Astrocyte (in vitro differentiated cells and primary cell): ENCODE measurements at regions not wholly inside any gene's neighbourhood (a gene's known extent, or its start where the extent isn't known, plus 50 kb on each side); places are given as distances from the start of the nearest gene placed in this dataset.

Experiments used
- DNase-seq: peaks from one replicate; pipeline ENCODE4 v3.0.0-alpha.2; 2010; ENCODE audit warnings: low read depth
- FAIRE-seq: peaks from 2 replicates; lab custom pipeline; 2011; peaks lifted over from hg19 to GRCh38; lab: Jason Lieb, UNC
- H2AFZ ChIP-seq: 2 replicates; pipeline ENCODE4 v1.6.0; 2012; ENCODE audit warnings: low read depth, low read length, inconsistent platforms
- H3K27ac ChIP-seq: 2 replicates; pipeline ENCODE4 v1.5.1; 2011; ENCODE audit warnings: low read depth, low read length, inconsistent platforms
- H3K27me3 ChIP-seq: 2 replicates; pipeline ENCODE4 v1.6.0; 2011; ENCODE audit warnings: low read length, inconsistent platforms; ENCODE audit not compliant: insufficient read depth
- H3K36me3 ChIP-seq: 2 replicates; pipeline ENCODE4 v1.5.1; 2011; ENCODE audit warnings: low read length, inconsistent platforms; ENCODE audit not compliant: insufficient read depth
- H3K4me1 ChIP-seq: 2 replicates; pipeline ENCODE4 v1.5.1; 2011; ENCODE audit warnings: low read length, inconsistent platforms; ENCODE audit not compliant: insufficient read depth
- H3K4me2 ChIP-seq: 2 replicates; pipeline ENCODE4 v1.6.0; 2012; ENCODE audit warnings: low read length, inconsistent platforms
- H3K4me3 ChIP-seq: 2 replicates; pipeline ENCODE4 v1.5.1; 2011; ENCODE audit warnings: low read depth, mild to moderate bottlenecking, low read length, inconsistent platforms; ENCODE audit not compliant: insufficient read depth
- H3K79me2 ChIP-seq: 2 replicates; pipeline ENCODE4 v1.6.0; 2012; ENCODE audit warnings: mild to moderate bottlenecking, low read length, inconsistent platforms; ENCODE audit not compliant: insufficient read depth
- H3K9ac ChIP-seq: 2 replicates; pipeline ENCODE4 v1.6.0; 2012; ENCODE audit warnings: mild to moderate bottlenecking, low read length, inconsistent platforms
- H3K9me3 ChIP-seq: 2 replicates; pipeline ENCODE4 v1.5.1; 2012; ENCODE audit warnings: low read depth, mild to moderate bottlenecking, low read length, inconsistent platforms; ENCODE audit not compliant: insufficient read depth
- H4K20me1 ChIP-seq: 2 replicates; pipeline ENCODE4 v1.6.0; 2012; ENCODE audit warnings: low read length, inconsistent platforms; ENCODE audit not compliant: insufficient read depth
- H3K27ac Mint-ChIP-seq: one replicate; pipeline ENCODE4 v1.8.0; 2021; ENCODE audit warnings: mild to moderate bottlenecking, mixed read lengths; ENCODE audit not compliant: unreplicated experiment
- H3K27me3 Mint-ChIP-seq: one replicate; pipeline ENCODE4 v1.8.0; 2021; ENCODE audit warnings: low read depth, mixed read lengths; ENCODE audit not compliant: unreplicated experiment
- H3K36me3 Mint-ChIP-seq: one replicate; pipeline ENCODE4 v1.8.0; 2021; ENCODE audit warnings: low read depth, mixed read lengths; ENCODE audit not compliant: unreplicated experiment
- H3K4me1 Mint-ChIP-seq: one replicate; pipeline ENCODE4 v1.8.0; 2021; ENCODE audit warnings: low read depth, mixed read lengths; ENCODE audit not compliant: unreplicated experiment
- H3K4me3 Mint-ChIP-seq: one replicate; pipeline ENCODE4 v1.8.0; 2021; ENCODE audit warnings: mild to moderate bottlenecking, moderate library complexity, mixed read lengths; ENCODE audit not compliant: unreplicated experiment
- H3K9me3 Mint-ChIP-seq: one replicate; pipeline ENCODE4 v1.8.0; 2021; ENCODE audit warnings: mild to moderate bottlenecking, mixed read lengths; ENCODE audit not compliant: unreplicated experiment
- EZH2 ChIP-seq: IDR thresholded peaks from 2 replicates; pipeline ENCODE4 v1.6.1; 2012; ENCODE audit warnings: mild to moderate bottlenecking, low read length, inconsistent platforms; ENCODE audit not compliant: insufficient read depth
- TF ChIP-seq, protein P1 (sequence below): IDR thresholded peaks from 2 replicates; pipeline ENCODE4 v1.5.1; 2011; ENCODE audit warnings: low read depth, mild to moderate bottlenecking, inconsistent platforms, low read length, moderate library complexity; ENCODE audit not compliant: insufficient read depth

DNA sequence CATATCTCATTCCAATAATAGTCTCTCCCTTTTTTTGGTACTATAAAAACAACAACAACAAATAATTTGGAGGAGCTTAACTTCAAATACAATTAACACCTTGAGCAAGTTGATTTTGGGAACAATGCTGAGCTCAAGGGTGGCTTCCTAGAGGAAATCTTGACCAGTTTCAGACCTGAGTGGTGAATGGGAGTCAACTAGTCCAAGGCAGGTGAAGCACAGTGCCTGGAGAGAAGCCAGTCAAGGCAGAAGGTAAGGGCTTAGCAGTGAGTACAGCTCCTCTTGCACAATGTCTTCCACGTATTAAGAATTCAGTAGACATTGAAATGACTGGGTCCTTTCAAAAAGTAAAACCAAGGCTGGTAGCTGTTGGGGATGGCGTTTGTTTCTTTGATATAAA is 444.8 kb downstream of the ATP23 start:
- Mint-ChIP-seq H3K4me1 (peaks cover 23% of the 10 kb centered on the region), H3K9me3 (no peaks in the 10 kb centered on the region)
- no peak for FAIRE-seq

GRCh38 chr12:58387199-58387598 is 445.8 kb downstream of the ATP23 start:
- no peaks in the 10 kb centered on the region for H4K20me1 ChIP-seq
- peak; percentile 92 for FAIRE-seq
- no peaks in the 10 kb centered on the region for H3K9me3 ChIP-seq
- H3K36me3 Mint-ChIP-seq, result no peaks in the 10 kb centered on the region
- H3K4me1 Mint-ChIP-seq, result peaks cover 23% of the 10 kb centered on the region
- peaks cover 19% of the 10 kb centered on the region for H3K4me1 ChIP-seq
- H3K4me3 ChIP-seq, result no peak overlapping the region
- H3K27ac Mint-ChIP-seq, result peak overlapping the region; percentile 44
- TF ChIP-seq, protein P1, sequence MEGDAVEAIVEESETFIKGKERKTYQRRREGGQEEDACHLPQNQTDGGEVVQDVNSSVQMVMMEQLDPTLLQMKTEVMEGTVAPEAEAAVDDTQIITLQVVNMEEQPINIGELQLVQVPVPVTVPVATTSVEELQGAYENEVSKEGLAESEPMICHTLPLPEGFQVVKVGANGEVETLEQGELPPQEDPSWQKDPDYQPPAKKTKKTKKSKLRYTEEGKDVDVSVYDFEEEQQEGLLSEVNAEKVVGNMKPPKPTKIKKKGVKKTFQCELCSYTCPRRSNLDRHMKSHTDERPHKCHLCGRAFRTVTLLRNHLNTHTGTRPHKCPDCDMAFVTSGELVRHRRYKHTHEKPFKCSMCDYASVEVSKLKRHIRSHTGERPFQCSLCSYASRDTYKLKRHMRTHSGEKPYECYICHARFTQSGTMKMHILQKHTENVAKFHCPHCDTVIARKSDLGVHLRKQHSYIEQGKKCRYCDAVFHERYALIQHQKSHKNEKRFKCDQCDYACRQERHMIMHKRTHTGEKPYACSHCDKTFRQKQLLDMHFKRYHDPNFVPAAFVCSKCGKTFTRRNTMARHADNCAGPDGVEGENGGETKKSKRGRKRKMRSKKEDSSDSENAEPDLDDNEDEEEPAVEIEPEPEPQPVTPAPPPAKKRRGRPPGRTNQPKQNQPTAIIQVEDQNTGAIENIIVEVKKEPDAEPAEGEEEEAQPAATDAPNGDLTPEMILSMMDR, result no peak
- TF ChIP-seq EZH2, result no peak
- H3K27ac ChIP-seq, result peak overlapping the region; percentile 57
- no peaks in the 10 kb centered on the region for H3K79me2 ChIP-seq
- peak; percentile 86 for DNase-seq
- H3K36me3 ChIP-seq, result no peaks in the 10 kb centered on the region
- no peaks in the 10 kb centered on the region for H3K27me3 ChIP-seq
- no peak overlapping the region for H3K9ac ChIP-seq
- peak overlapping the region; percentile 28 for H3K4me2 ChIP-seq
- no peak overlapping the region for H2AFZ ChIP-seq
- H3K27me3 Mint-ChIP-seq, result no peaks in the 10 kb centered on the region
- H3K4me3 Mint-ChIP-seq, result no peak overlapping the region
- H3K9me3 Mint-ChIP-seq, result no peaks in the 10 kb centered on the region

More for the DNA sequence above, 444.8 kb downstream of the ATP23 start:
- no peaks in the 10 kb centered on the region for H3K36me3 ChIP-seq
- H4K20me1 ChIP-seq, result no peaks in the 10 kb centered on the region
- no peaks in the 10 kb centered on the region for H3K9me3 ChIP-seq
- no peak overlapping the region for H3K4me3 Mint-ChIP-seq
- H3K4me2 ChIP-seq, result no peak overlapping the region
- no peak overlapping the region for H2AFZ ChIP-seq
- H3K4me3 ChIP-seq, result no peak overlapping the region
- H3K27me3 Mint-ChIP-seq, result no peaks in the 10 kb centered on the region
- no peak overlapping the region for H3K9ac ChIP-seq
- no peaks in the 10 kb centered on the region for H3K27me3 ChIP-seq
- H3K36me3 Mint-ChIP-seq, result no peaks in the 10 kb centered on the region
- peak overlapping the region; percentile 47 for H3K27ac ChIP-seq
- TF ChIP-seq, protein P1, result no peak
- TF ChIP-seq EZH2, result no peak
- peak overlapping the region; percentile 2 for H3K27ac Mint-ChIP-seq
- no peaks in the 10 kb centered on the region for H3K79me2 ChIP-seq
- peaks cover 19% of the 10 kb centered on the region for H3K4me1 ChIP-seq
- DNase-seq, result no peak

GRCh38 chr12:58388261-58388660 is 446.9 kb downstream of the ATP23 start:
- Mint-ChIP-seq H3K27ac (peak overlapping the region; percentile 44), H3K4me3 (no peak overlapping the region), H3K9me3 (no peaks in the 10 kb centered on the region)

More at GRCh38 chr12:58388261-58388660, 446.9 kb downstream of the ATP23 start:
- Histone ChIP-seq H2AFZ (peak overlapping the region; percentile 0), H3K4me3 (no peak overlapping the region), H4K20me1 (no peaks in the 10 kb centered on the region), H3K27ac (peak overlapping the region; percentile 57), H3K4me1 (peaks cover 19% of the 10 kb centered on the region), H3K36me3 (no peaks in the 10 kb centered on the region), H3K79me2 (no peaks in the 10 kb centered on the region), H3K27me3 (no peaks in the 10 kb centered on the region), H3K9ac (no peak overlapping the region), H3K9me3 (no peaks in the 10 kb centered on the region), H3K4me2 (peak overlapping the region; percentile 28)
- peak; percentile 30 for DNase-seq
- H3K4me1 Mint-ChIP-seq, result peaks cover 28% of the 10 kb centered on the region
- TF ChIP-seq, protein P1, result no peak
- TF ChIP-seq EZH2, result no peak
- H3K36me3 Mint-ChIP-seq, result no peaks in the 10 kb centered on the region
- no peaks in the 10 kb centered on the region for H3K27me3 Mint-ChIP-seq
- FAIRE-seq, result no peak
